PC-9 (cell line): ENCODE measurements at regions not wholly inside any gene's neighbourhood (a gene's known extent, or its start where the extent isn't known, plus 50 kb on each side); places are given as distances from the start of the nearest gene placed in this dataset.

ENCODE experiments used
- CTCF ChIP-seq: fragments of 200-600 bp; sonication (generic); conservative IDR thresholded peaks from 2 replicates; pipeline ENCODE4 v1.6.1; 2017; ENCODE audit warnings: mixed run types, antibody characterized with exemption, mild to moderate bottlenecking, moderate library complexity
- EZH2 ChIP-seq: fragments of 200-600 bp; sonication (generic); IDR thresholded peaks from 2 replicates; pipeline ENCODE4 v1.8.0; 2017; ENCODE audit warnings: antibody characterized with exemption, low read depth

DNA sequence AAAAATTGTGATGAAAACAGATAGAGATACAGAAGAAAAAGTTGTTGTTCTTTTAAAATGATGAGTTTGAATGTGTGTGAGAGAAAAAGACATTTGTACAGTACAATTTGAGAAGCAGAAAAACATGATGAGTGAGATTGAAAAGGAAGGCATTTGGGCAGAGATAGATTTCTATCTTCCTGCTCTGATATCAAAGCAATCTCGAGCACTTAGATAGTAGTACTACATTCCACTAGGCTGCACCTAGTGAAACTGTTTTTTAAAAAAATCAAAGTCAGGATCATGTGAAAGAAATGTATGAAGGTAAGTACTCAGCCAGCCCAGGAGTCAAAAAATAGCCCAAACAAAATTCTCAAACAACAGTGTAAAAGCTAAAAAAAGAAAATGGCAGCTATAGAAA is 104.1 kb upstream of the UBE2E2 start:
- TF ChIP-seq CTCF: no peak
- no peak for TF ChIP-seq EZH2
